GM18498 (cell line): ENCODE measurements at regions not wholly inside any gene's neighbourhood (a gene's known extent, or its start where the extent isn't known, plus 50 kb on each side); places are given as distances from the start of the nearest gene placed in this dataset.
"Not testable (repeated sequence)": the region's sequence is repeated elsewhere in the genome, so short reads cannot be mapped to it uniquely, and the experiment has no call there.

ENCODE experiments used
- ATAC-seq: cut with Tn5 transposase; IDR thresholded peaks from one replicate; pipeline ENCODE4 v1.9.1; 2021; ENCODE audit warnings: mild to moderate bottlenecking, moderate library complexity; ENCODE audit not compliant: unreplicated experiment

DNA sequence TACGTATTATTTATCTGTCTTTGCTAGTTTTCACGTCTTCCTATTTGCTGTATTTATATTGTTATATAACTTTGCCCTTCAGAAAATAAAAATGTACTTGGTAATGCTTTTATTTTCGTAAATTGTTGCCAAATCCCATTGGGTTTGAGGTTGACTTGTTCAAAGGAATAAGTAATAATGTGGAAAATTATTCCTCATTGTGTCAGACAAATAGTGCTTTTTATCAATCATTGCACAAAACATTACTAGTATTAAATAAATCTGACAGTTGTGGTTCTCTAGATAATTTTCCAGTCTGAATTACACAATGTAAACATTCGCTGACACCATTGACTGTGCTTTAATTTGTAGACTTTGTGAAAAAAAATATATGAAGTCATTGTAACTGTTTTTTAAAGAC, 798.3 kb upstream of the TMEFF2 start:
- ATAC-seq, result no peak

DNA sequence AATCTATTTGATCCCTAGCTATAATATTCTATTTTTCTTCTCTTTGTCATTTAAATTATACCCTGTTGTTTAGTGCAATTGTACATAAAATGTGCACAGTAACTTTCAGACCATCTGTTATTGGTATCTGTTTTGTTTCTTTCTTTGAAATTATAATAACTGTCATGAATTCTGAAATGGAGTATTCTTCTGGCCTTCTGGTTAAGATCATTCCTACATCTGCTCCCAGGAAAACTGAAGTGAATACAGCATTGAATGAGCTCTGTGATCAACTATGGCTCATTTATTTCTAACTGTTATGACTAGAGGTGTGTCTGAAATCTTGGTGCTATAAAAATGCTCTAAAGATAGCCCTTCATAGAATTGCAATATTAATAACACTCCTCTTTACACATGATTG, 788.4 kb upstream of the TMEFF2 start:
- ATAC-seq, result no peak

DNA sequence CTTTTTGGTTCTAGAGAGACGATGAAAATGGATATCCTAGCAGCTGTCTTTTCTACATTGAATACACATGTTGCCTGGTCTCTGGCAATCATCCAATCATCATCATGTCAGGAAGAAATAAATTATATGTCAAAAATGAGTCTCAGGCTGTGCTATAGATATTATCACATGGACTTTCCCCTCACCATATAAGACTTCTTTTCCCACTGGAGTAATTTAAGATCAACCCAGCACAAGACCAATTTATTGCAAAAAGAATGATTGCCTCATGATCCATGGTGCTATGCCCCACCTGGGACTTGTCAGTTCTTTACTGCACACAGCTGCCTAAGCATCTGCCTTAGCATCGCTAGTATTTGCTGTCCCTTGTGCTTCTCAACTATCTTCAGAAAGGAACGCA, 783.7 kb upstream of the TMEFF2 start:
- no peak for ATAC-seq

- no peak for ATAC-seq
These were observed 777.2 kb upstream of the TMEFF2 start for GRCh38 chr2:192971981-192972380.

GRCh38 chr2:192969055-192969454, 774.3 kb upstream of the TMEFF2 start:
- no peak for ATAC-seq

DNA sequence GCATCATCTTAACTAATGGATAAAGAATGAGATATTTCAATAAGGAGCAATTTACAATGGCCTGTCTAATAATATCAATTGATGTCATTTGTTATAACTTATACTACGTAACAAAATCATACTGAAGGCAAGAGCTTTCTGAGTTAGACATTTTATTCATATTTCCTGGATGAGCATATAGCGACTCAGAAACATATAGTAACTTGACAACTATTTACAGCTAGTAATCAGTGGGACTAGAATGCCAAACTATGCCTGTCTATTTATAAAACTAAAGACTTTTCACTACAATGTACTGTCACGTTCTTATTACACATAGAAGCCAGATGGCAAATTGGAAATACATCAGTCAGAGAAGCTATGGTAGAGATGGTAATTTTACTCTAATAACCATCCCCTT, 766.2 kb upstream of the TMEFF2 start:
- no peak for ATAC-seq

DNA sequence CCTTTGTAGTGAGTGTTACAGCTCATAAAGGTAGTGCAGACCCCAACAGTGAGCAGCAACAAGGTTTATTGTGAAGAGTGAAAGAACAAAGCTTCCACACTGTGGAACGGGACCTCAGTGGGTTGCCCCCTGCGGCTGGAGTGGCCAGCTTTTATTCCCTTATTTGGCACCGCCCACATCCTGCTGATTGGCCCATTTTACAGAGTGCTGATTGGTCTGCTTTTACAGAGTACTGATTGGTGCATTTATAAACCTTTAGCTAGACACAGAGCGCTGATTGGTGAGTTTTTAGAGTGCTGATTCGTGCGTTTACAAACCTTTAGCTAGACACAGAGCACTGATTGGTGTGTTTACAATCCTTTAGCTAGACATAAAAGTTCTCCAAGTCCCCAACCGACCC, 763.9 kb upstream of the TMEFF2 start:
- ATAC-seq, result not testable (repeated sequence)

DNA sequence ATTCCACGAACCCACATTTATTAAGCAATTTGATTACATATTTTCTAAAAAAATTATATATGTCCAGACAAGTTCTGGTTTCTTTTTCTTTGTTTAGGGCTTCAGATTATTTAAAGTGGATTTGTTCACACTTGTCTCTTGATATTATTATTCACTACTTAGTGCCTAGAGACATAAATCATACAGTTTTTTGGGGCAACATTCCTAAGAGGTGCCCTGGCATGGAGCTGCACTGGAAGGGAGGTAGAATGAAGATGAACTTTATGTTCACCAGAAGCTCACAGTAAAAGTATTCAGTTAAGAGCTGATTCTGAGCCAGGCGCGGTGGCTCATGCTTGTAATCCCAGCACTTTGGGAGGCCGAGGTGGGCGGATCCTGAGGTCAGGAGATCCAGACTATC, 762.7 kb upstream of the TMEFF2 start:
- ATAC-seq, result no peak

GRCh38 chr2:192953116-192953515, 758.4 kb upstream of the TMEFF2 start:
- ATAC-seq, result no peak

- ATAC-seq, result no peak
These were observed 757.5 kb upstream of the TMEFF2 start for GRCh38 chr2:192952245-192952644.

DNA sequence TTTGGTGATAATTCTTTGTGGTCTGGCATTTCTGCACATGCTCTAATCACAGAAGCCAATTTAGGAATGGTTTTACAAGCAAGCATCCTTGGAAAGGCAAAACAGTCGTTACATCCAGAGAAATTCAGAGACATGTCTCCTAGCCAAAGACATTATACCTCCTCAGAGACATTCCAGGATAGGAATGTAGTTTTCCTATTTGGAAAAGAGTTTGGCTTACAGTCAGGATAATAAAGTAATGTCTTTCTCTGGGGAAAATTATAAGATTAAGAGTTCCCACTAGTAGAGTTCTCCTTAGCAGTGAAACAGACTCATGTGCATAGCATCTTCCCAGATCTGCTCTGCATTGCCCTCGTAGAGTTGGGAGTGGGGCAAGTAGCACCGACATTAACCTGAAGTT, 753.6 kb upstream of the TMEFF2 start:
- no peak for ATAC-seq

- ATAC-seq, result no peak
These were observed 752.6 kb upstream of the TMEFF2 start for GRCh38 chr2:192947352-192947751.

GRCh38 chr2:192940767-192941166, 746.0 kb upstream of the TMEFF2 start:
- no peak for ATAC-seq

DNA sequence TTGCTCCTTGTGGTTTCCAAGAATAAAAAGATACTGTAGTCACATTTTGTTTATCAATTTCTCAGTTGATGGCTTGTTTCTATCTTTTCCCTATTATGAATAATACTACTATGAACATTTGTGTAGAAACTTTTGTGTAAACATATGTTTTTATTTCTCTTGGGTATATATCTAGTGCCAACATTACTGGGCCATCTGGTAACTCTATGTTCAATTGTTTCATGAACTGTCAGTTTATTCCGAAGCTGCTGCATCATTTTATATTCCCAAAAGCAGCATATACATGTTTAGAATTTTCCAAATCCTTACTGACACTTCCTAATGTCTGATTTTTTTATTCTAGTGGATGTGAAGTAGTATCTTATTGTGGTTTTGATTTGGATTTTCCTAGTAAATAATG, 737.6 kb upstream of the TMEFF2 start:
- no peak for ATAC-seq

GRCh38 chr2:192921631-192922030, 726.9 kb upstream of the TMEFF2 start:
- ATAC-seq, result not testable (repeated sequence)

DNA sequence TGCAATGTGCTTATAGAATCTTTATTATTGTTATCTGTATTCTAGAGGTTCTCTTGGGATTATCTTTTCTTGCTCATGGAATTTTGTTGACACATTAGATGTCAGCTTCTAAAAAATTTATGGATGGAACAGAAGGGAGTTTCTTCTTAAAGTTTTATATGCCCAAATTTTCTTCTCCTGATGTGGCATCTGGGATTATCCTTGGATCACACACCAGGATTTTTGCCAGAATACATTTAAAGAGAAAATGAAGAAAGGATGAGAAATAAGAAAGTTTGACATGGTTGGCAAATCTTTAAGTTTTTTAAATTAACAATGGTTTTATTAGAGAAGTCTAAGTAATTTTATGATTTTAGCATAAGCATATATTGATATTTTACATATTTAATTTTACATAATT, 706.7 kb upstream of the TMEFF2 start:
- no peak for ATAC-seq

DNA sequence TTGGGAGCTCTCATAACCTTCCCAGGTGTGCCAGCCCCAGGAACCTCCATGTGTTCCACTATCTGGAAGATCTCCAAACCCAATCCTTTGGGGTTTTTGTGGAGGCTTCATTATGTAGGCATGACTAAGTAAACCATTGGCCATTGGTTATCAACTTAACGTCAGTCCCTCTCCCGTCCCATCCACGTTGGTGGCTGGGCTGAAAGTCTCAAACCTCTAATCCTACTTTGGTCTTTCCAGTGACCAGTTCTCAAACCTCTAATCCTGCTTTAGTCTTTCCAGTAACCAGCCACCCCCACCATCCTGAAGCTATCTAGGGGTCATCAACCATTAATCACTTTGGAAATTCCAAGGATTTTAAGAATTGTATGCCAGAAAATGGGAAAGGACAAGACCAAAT, 704.7 kb upstream of the TMEFF2 start:
- no peak for ATAC-seq

DNA sequence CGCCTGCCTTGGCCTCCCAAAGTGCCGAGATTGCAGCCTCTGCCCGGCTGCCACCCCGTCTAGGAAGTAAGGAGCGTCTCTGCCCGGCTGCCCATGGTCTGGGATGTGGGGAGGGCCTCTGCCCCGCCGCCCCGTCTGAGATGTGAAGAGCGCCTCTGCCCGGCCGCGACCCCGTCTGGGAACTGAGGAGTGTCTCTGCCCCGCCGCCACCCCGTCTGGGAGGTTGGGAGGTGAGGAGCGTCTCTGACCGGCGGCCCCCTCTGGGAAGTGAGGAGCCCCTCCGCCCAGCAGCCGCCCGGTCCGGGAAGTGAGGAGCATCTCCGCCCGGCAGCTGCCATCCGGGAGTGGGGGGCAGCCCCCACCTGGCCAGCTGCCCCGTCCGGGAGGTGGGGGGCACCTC, 699.2 kb upstream of the TMEFF2 start:
- ATAC-seq, result not testable (repeated sequence)

DNA sequence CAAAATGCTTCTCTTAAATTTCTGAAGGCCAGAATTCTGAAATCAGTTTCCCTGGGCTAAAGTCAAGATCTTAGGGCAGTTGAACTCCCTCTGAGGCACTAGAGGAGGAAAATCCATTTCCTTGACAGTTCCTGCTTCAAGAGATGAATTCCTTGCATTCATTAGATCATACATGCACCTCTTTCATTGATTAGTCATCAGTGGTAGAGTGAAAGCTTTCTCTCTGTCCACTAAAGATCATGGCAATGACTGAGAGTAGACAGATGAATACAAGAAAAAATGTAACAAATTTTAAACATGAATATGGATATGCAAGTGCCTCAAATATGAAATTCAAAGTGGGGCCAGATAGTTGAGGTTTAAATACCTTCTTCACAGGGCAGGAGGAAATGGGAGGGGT, 693.4 kb upstream of the TMEFF2 start:
- no peak for ATAC-seq

GRCh38 chr2:192887337-192887736, 692.6 kb upstream of the TMEFF2 start:
- ATAC-seq, result no peak

GRCh38 chr2:192886636-192887035, 691.9 kb upstream of the TMEFF2 start:
- ATAC-seq, result no peak

DNA sequence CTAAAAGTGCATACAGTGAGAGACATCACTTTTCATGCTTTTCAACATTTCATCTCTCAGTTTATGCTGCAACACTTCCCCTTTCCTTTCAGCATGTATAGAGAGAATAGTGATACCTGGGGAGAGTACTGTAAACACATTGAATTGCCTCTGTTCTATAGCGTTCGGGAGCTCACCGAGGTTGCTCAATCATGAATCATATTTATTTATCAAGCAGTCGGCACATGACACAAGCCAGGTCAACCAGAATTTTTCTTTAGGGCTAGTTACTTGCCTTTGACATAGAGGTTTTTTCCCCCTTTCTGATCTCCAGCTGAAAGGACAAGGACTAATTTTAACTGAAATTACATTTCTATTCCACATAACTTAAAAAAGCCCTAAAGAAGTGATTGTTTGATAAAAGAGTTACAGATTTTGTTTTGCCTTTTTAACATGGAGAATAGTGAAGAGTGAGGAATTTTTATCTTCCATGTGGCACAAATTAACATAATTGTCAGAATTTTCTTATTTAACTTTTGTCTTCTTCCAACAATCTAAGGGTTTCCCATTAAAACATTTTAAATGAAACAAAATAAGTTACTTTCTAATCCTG, 690.9 kb upstream of the TMEFF2 start:
- ATAC-seq, result no peak

DNA sequence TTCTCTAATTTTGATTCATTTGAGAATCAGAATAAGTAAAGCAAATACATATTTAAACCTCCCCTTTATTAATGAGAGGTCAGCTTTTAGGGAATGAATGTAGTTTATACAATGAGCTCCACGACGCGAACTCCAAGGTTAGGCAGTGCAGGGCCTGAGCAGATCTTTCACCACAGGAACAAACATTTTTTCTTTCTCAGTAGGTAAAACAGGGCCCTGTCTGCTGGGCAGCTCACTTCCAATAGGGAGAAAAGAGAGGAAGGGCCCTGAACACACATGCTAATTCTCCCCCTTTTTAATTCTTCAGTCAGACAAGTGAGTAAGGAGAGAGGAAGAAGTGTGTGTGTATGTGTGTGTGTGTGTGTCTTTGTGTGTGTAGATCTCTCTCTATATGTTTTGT, 682.4 kb upstream of the TMEFF2 start:
- no peak for ATAC-seq

GRCh38 chr2:192876698-192877097, 682.0 kb upstream of the TMEFF2 start:
- ATAC-seq, result no peak
